HG03354 (cell line): ENCODE measurements at regions not wholly inside any gene's neighbourhood (a gene's known extent, or its start where the extent isn't known, plus 50 kb on each side); places are given as distances from the start of the nearest gene placed in this dataset.
A peak's percentile ranks its signal among the peaks of the same experiment; 100 is the strongest.

Source experiments
- ATAC-seq: cut with Tn5 transposase; IDR thresholded peaks from one replicate; pipeline ENCODE4 v1.9.1; 2021; ENCODE audit warnings: mild to moderate bottlenecking; ENCODE audit not compliant: unreplicated experiment, poor library complexity, severe bottlenecking

- ATAC-seq, result no peak
Measured at GRCh38 chr1:224486801-224487583, 52.4 kb upstream of the WDR26 start.

GRCh38 chr1:224488806-224489499, 54.4 kb upstream of the WDR26 start:
- no peak for ATAC-seq

- no peak for ATAC-seq
Measured at GRCh38 chr1:224489534-224490365, 55.2 kb upstream of the WDR26 start.

GRCh38 chr1:224490549-224491537, 56.2 kb upstream of the WDR26 start:
- ATAC-seq, result no peak

- no peak for ATAC-seq
Measured at GRCh38 chr1:224492015-224492414, 57.4 kb upstream of the WDR26 start.

- ATAC-seq, result no peak
Measured at GRCh38 chr1:224492632-224493031, 58.0 kb upstream of the WDR26 start.

GRCh38 chr1:224493269-224493668, 58.7 kb upstream of the WDR26 start:
- no peak for ATAC-seq

GRCh38 chr1:224494343-224494742, 59.7 kb upstream of the WDR26 start:
- no peak for ATAC-seq

GRCh38 chr1:224495866-224496265, 61.3 kb upstream of the WDR26 start:
- no peak for ATAC-seq

- no peak for ATAC-seq
Measured at GRCh38 chr1:224496826-224497225, 62.2 kb upstream of the WDR26 start.

- peak; percentile 97 for ATAC-seq
Measured at GRCh38 chr1:224497714-224498573, 63.3 kb upstream of the WDR26 start.

- peak; percentile 4 for ATAC-seq
Measured at GRCh38 chr1:224498574-224499170, 64.1 kb upstream of the WDR26 start.

- no peak for ATAC-seq
Measured at GRCh38 chr1:224499204-224499603, 64.6 kb upstream of the WDR26 start.

GRCh38 chr1:224500796-224501195, 66.2 kb upstream of the WDR26 start:
- ATAC-seq, result no peak

GRCh38 chr1:224501836-224502235, 67.2 kb upstream of the WDR26 start:
- ATAC-seq, result no peak

- ATAC-seq, result no peak
Measured at GRCh38 chr1:224502459-224503160, 68.0 kb upstream of the WDR26 start.
